Activated T-helper 17 cell treated with anti-CD3 and anti-CD28 coated beads, Interleukin-2, amount 50 U/mL, for 72 hours (primary cell): ENCODE measurements at regions not wholly inside any gene's neighbourhood (a gene's known extent, or its start where the extent isn't known, plus 50 kb on each side); places are given as distances from the start of the nearest gene placed in this dataset.
"Not testable (repeated sequence)": the region's sequence is repeated elsewhere in the genome, so short reads cannot be mapped to it uniquely, and the experiment has no call there.

Source experiments
- ATAC-seq: fragments of 150-1000 bp; cut with Tn5 transposase; replicated peaks from 2 replicates; pipeline ENCODE4 v1.10.0; 2021; ENCODE audit warnings: mild to moderate bottlenecking, moderate library complexity
- H3K27ac Mint-ChIP-seq: one replicate; pipeline ENCODE4 v1.8.0; 2022; ENCODE audit warnings: mixed read lengths
- H3K27me3 Mint-ChIP-seq: one replicate; pipeline ENCODE4 v1.8.0; 2022; ENCODE audit warnings: mixed read lengths
- H3K36me3 Mint-ChIP-seq: one replicate; pipeline ENCODE4 v1.8.0; 2022; ENCODE audit warnings: low read depth, mild to moderate bottlenecking, mixed read lengths
- H3K4me1 Mint-ChIP-seq: one replicate; pipeline ENCODE4 v1.8.0; 2022; ENCODE audit warnings: mixed read lengths
- H3K4me3 Mint-ChIP-seq: one replicate; pipeline ENCODE4 v1.8.0; 2022; ENCODE audit warnings: mild to moderate bottlenecking, mixed read lengths
- H3K9me3 Mint-ChIP-seq: one replicate; pipeline ENCODE4 v1.8.0; 2022; ENCODE audit warnings: mixed read lengths

- Mint-ChIP-seq H3K4me3 (peak overlapping the region; percentile 81), H3K36me3 (peaks cover 4% of the 10 kb centered on the region), H3K4me1 (peaks cover 61% of the 10 kb centered on the region), H3K9me3 (peaks cover 9% of the 10 kb centered on the region), H3K27me3 (no peaks in the 10 kb centered on the region), H3K27ac (peak overlapping the region; percentile 94)
- peak; percentile 16 for ATAC-seq
These were observed 298.2 kb upstream of the SATB1 start for GRCh38 chr3:18723206-18723810.

- Mint-ChIP-seq H3K9me3 (peaks cover 12% of the 10 kb centered on the region), H3K27me3 (no peaks in the 10 kb centered on the region), H3K4me1 (peaks cover 60% of the 10 kb centered on the region), H3K36me3 (peaks cover 13% of the 10 kb centered on the region), H3K4me3 (no peak overlapping the region), H3K27ac (peak overlapping the region; percentile 26)
- ATAC-seq, result no peak
These were observed 295.4 kb upstream of the SATB1 start for GRCh38 chr3:18720543-18720942.

DNA sequence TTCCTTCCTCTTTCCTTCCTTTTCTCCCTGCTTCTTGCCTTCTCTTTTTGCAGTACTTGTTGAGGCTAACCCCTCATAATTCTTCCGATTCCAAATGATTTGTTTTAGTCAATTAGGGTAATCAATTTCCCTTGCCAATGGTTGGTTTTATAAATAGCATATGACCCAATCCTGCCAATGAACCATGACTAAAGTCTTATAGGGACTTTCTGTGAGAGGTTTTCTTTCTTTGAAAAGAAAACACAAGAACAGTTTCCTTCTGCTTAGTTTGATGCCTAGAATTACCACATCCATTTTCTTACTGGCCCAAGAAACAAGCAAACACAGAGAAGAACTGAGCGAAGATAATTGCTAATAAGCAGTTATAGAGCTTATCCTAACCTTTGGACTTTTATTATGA is 292.5 kb upstream of the SATB1 start:
- no peaks in the 10 kb centered on the region for H3K27me3 Mint-ChIP-seq
- peaks cover 31% of the 10 kb centered on the region for H3K36me3 Mint-ChIP-seq
- peaks cover 17% of the 10 kb centered on the region for H3K9me3 Mint-ChIP-seq
- H3K4me1 Mint-ChIP-seq, result peaks cover 56% of the 10 kb centered on the region
- peak overlapping the region; percentile 67 for H3K4me3 Mint-ChIP-seq
- H3K27ac Mint-ChIP-seq, result peak overlapping the region; percentile 93
- ATAC-seq, result peak; percentile 49

GRCh38 chr3:18716821-18717220 is 291.7 kb upstream of the SATB1 start:
- Mint-ChIP-seq H3K4me3 (peak overlapping the region; percentile 67), H3K27me3 (no peaks in the 10 kb centered on the region), H3K36me3 (peaks cover 33% of the 10 kb centered on the region), H3K27ac (peak overlapping the region; percentile 93), H3K9me3 (peaks cover 17% of the 10 kb centered on the region), H3K4me1 (peaks cover 62% of the 10 kb centered on the region)
- ATAC-seq, result no peak

DNA sequence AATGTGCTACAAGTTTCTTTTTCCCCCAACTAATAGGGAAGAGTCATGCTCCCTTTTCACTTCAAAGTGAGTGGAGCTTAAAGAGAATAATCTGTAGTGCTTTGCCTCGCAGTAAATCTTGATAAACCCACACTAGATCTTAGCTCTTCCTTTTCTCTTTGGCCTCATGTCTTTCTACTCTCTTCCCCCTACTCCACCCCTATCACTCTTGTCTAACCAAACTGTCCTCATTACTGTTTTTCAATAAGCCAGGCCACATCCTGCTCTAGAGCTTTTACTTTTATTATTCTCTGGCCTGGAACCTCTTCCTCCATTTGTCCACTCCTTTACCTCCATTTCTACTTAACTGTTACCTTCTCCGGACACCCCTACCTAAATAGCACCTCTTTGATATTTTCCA is 291.0 kb upstream of the SATB1 start:
- Mint-ChIP-seq H3K36me3 (peaks cover 33% of the 10 kb centered on the region), H3K27me3 (no peaks in the 10 kb centered on the region), H3K27ac (peak overlapping the region; percentile 93), H3K4me3 (peak overlapping the region; percentile 67), H3K9me3 (peaks cover 17% of the 10 kb centered on the region), H3K4me1 (peaks cover 62% of the 10 kb centered on the region)
- peak; percentile 12 for ATAC-seq

DNA sequence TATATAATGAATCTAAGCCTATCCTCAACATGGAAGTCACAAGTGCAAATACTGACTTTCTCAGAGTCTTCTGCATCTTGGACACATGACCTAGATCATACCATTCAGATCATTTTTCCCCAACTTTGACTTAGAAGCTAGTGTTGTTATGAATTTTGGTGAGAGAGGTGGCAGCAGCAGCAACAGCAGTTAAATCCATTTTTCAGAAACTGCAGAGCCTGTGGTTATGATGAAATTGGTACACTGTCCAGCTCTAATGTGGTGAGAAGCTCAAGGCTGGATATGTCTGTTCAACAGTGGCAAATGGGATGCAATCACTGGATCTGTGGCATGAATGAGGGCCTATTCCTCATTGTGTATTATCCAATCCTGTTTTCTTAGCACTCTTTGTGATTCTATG is 290.1 kb upstream of the SATB1 start:
- Mint-ChIP-seq H3K4me3 (peak overlapping the region; percentile 67), H3K36me3 (peaks cover 33% of the 10 kb centered on the region), H3K27me3 (no peaks in the 10 kb centered on the region), H3K4me1 (peaks cover 63% of the 10 kb centered on the region), H3K27ac (peak overlapping the region; percentile 93), H3K9me3 (peaks cover 17% of the 10 kb centered on the region)
- no peak for ATAC-seq

- Mint-ChIP-seq H3K9me3 (peaks cover 13% of the 10 kb centered on the region), H3K4me3 (peak overlapping the region; percentile 81), H3K36me3 (peaks cover 29% of the 10 kb centered on the region), H3K27ac (peak overlapping the region; percentile 93), H3K4me1 (peaks cover 63% of the 10 kb centered on the region), H3K27me3 (no peaks in the 10 kb centered on the region)
- no peak for ATAC-seq
These were observed 288.4 kb upstream of the SATB1 start for GRCh38 chr3:18713577-18713951.

DNA sequence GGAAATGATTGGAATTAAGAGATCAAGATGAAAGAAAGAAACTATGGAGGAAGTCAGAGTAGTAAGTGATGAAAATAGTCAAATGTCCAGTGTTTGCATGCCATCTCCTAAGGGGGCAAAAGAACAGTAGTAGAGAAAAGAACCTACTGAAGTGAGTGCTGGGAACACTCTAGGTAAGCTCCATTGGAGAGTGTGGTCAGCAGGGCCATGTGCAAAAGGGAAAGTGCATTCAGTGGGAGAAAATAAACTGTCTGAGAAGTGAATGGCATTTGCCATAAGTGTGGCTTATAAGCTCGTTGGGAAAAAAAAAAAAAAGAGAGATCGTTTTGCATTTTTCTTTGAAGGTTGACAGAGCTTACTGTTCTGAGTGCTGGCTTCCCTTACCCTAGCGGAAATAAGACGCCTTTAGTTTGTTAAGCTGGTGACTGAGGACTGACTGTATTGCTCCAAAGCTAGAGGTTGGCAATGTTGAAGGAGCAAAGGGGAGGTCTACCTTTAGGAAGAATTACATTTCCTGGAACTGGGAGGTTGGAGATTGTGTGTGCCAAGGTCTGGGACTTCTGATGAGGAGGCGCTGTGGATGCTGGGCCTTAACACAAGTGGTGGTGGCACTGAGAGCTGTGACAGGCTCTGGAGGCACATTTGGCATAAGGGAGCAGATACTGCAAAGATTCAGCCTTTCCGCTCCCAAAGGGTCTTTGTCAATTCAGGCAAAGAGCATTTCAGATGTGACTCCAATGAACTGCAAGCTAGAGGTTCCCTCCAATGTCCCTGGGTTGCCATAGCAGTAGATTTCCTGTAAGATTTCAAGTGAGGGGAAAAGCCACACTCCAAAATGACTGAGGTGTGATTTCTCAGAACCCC is 287.8 kb upstream of the SATB1 start:
- Mint-ChIP-seq H3K4me1 (peaks cover 59% of the 10 kb centered on the region), H3K36me3 (peaks cover 27% of the 10 kb centered on the region), H3K27me3 (no peaks in the 10 kb centered on the region), H3K27ac (peak overlapping the region; percentile 93), H3K9me3 (peaks cover 13% of the 10 kb centered on the region), H3K4me3 (peak overlapping the region; percentile 81)
- ATAC-seq, result peak; percentile 74

DNA sequence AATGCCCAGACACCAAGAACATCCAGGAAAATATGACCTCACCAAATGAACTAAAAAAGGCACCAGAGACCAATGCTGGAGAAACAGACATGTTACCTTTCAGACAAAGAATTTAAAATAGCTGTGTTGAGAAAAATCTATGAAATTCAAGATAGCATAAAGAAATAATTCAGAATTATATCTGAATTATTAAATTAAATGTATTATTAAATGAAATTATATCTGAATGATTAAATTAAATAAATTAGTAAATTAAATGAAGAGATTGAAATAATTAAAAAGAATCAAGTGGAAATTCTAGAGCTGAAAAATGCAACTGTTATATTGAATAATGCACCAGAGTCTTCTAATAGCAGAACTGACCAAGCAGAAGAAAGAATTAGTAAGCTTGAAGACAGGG is 279.2 kb upstream of the SATB1 start:
- Mint-ChIP-seq H3K9me3 (peaks cover 14% of the 10 kb centered on the region), H3K36me3 (no peaks in the 10 kb centered on the region), H3K27ac (peak overlapping the region; percentile 9), H3K4me3 (no peak overlapping the region), H3K27me3 (no peaks in the 10 kb centered on the region), H3K4me1 (peaks cover under 1% of the 10 kb centered on the region)
- no peak for ATAC-seq

- peaks cover 14% of the 10 kb centered on the region for H3K9me3 Mint-ChIP-seq
- H3K36me3 Mint-ChIP-seq, result no peaks in the 10 kb centered on the region
- H3K4me1 Mint-ChIP-seq, result no peaks in the 10 kb centered on the region
- peak; percentile 91 for ATAC-seq
- H3K4me3 Mint-ChIP-seq, result no peak overlapping the region
- peak overlapping the region; percentile 9 for H3K27ac Mint-ChIP-seq
- no peaks in the 10 kb centered on the region for H3K27me3 Mint-ChIP-seq
These were observed 278.7 kb upstream of the SATB1 start for GRCh38 chr3:18703798-18704197.

DNA sequence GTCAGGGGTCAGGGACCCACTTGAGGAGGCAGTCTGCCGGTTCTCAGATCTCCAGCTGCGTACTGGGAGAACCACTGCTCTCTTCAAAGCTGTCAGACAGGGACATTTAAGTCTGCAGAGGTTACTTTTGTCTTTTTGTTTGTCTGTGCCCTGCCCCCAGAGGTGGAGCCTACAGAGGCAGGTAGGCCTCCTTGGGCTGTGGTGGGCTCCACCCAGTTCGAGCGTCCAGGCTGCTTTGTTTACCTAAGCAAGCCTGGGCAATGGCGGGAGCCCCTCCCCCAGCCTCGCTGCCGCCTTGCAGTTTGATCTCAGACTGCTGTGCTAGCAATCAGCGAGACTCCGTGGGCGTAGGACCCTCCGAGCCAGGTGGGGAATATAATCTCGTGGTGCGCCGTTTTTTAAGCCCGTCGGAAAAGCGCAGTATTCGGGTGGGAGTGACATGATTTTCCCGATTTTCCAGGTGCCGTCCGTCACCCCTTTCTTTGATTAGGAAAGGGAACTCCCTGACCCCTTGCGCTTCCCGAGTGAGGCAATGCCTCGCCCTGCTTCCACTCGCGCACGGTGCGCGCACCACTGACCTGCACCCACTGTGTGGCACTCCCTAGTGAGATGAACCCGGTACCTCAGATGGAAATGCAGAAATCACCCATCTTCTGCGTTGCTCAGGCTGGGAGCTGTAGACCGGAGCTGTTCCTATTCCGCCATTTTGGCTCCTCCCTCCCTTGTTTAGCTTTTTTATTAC is 268.6 kb upstream of the SATB1 start:
- H3K4me1 Mint-ChIP-seq, H3K9me3 Mint-ChIP-seq, H3K36me3 Mint-ChIP-seq, H3K27ac Mint-ChIP-seq, H3K4me3 Mint-ChIP-seq, ATAC-seq, H3K27me3 Mint-ChIP-seq: not testable (repeated sequence)

DNA sequence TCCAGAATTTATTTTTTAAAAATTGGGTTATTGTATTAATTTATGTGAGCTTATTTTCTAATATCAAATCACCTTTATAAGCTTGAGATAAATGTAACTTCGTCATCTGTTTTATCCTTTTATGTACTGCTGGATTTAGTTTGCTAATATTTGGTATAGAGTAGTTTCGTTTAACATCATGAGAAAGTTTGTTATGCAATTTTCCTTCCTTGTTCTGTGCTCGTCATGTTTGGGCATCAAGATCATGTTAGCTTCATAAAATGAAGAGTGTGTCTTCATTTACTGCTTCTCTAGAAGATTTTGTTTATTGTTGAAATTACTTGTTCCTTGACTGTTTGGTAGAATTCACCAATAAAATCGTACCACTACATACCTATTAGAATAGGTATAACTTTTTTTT is 262.1 kb upstream of the SATB1 start:
- H3K27ac Mint-ChIP-seq, result no peak overlapping the region
- peaks cover 12% of the 10 kb centered on the region for H3K4me1 Mint-ChIP-seq
- no peaks in the 10 kb centered on the region for H3K9me3 Mint-ChIP-seq
- H3K27me3 Mint-ChIP-seq, result no peaks in the 10 kb centered on the region
- ATAC-seq, result no peak
- H3K36me3 Mint-ChIP-seq, result no peaks in the 10 kb centered on the region
- H3K4me3 Mint-ChIP-seq, result no peak overlapping the region

GRCh38 chr3:18683900-18684299 is 258.8 kb upstream of the SATB1 start:
- no peak for ATAC-seq
- no peaks in the 10 kb centered on the region for H3K27me3 Mint-ChIP-seq
- H3K27ac Mint-ChIP-seq, result no peak overlapping the region
- H3K4me3 Mint-ChIP-seq, result no peak overlapping the region
- no peaks in the 10 kb centered on the region for H3K9me3 Mint-ChIP-seq
- peaks cover 12% of the 10 kb centered on the region for H3K4me1 Mint-ChIP-seq
- H3K36me3 Mint-ChIP-seq, result peaks cover 6% of the 10 kb centered on the region

DNA sequence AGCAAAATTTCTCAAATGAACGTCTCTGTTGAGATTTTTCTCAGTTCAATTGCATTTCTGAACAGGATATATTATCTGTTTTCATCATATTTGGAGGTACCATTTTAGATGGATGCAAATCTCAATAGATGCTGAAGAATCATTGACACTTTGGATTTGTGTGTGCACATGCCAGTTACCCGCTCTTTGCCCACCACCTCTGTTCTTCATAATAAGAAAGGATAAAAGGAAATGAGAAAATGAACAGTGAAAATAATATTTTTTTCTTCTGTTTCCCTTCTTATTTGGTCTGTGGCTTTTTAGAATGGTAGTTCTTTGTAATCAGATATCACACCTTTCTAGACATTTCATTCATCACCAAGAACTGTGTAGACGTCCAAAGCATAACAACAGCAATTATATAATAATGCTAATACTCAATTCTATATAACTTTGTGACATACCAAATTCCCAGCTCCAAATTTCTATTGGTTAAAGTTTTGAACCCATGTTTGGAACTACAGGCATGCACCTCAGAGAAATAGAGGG is 256.7 kb upstream of the SATB1 start:
- peak; percentile 16 for ATAC-seq
- peaks cover 6% of the 10 kb centered on the region for H3K36me3 Mint-ChIP-seq
- H3K27me3 Mint-ChIP-seq, result no peaks in the 10 kb centered on the region
- H3K27ac Mint-ChIP-seq, result peak overlapping the region; percentile 81
- peaks cover 4% of the 10 kb centered on the region for H3K9me3 Mint-ChIP-seq
- H3K4me3 Mint-ChIP-seq, result peak overlapping the region; percentile 49
- peaks cover 25% of the 10 kb centered on the region for H3K4me1 Mint-ChIP-seq
